Astrocyte (in vitro differentiated cells and primary cell): ENCODE measurements at regions not wholly inside any gene's neighbourhood (a gene's known extent, or its start where the extent isn't known, plus 50 kb on each side); places are given as distances from the start of the nearest gene placed in this dataset.

Source experiments
- CTCF ChIP-seq: IDR thresholded peaks from 2 replicates; pipeline ENCODE4 v1.5.1; 2011; ENCODE audit warnings: low read depth, mild to moderate bottlenecking, inconsistent platforms, low read length, moderate library complexity; ENCODE audit not compliant: insufficient read depth
- EZH2 ChIP-seq: IDR thresholded peaks from 2 replicates; pipeline ENCODE4 v1.6.1; 2012; ENCODE audit warnings: mild to moderate bottlenecking, low read length, inconsistent platforms; ENCODE audit not compliant: insufficient read depth

- TF ChIP-seq CTCF (no peak), EZH2 (no peak)
Observed at GRCh38 chr2:8236391-8236790, 445.5 kb upstream of the ID2 start.
